Kidney tubule cell (primary cell): ENCODE measurements at regions not wholly inside any gene's neighbourhood (a gene's known extent, or its start where the extent isn't known, plus 50 kb on each side); places are given as distances from the start of the nearest gene placed in this dataset.

Experiments
- DNase-seq: peaks from one replicate; pipeline ENCODE4 v3.0.0-alpha.2; 2018; ENCODE audit warnings: low spot score

DNA sequence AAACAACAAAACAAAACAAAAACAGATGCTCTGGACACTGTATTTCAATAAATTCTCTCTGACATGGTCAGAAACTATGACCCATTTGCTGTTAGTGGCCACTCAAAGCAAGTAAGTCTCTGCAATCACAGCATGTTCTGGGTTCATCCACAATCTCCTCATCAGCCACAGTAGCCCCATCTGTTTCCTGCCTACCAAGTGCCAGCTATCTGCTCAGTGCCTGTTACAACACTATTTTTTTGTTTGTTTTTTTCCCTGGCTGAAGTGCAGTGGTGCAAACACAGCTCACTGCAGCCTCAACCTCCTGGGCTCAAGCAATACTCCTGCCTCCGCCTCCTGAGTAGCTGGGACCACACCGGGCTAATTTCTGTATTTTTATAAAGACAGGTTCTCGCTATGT lies 137.9 kb downstream of the SOX9 start:
- DNase-seq = no peak

DNA sequence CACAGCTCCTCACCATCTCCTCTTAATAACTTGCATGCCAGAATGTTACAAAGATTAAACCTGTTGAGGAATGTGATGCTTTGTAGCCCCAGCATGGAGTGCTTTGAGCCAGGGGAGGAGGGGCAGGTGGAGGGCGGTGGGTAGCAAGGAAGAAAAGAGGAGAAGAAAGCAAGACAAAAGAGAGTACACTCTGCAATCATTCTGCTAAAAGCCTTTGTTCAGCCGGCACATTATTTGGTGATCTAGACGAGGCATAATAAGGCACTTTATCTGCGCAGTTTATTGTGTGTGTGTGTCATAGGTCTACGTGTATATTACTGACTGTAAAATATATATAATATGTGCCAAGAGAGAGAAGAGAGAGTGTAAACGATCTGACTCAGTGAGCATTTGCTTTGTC lies 139.1 kb downstream of the SOX9 start:
- no peak for DNase-seq

DNA sequence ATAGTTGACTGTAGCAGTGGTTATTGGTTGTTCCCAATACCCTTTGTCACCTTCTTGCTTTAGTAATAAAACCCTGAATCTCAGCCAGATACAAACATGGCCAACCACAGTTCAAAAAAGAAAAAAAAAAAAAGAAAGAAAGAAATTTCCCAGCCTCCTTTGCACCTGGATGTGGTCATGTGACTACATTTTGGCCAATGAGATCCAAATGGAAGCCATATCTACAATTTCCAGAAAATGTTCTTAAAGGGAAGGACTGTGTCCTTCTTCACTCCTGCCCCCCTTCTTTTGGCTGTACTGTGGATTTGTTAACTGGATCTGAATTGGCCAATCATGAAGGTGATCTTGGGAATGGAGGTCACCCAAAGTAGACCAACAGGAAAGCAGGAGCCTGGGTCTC lies 141.9 kb downstream of the SOX9 start:
- DNase-seq = no peak

DNA sequence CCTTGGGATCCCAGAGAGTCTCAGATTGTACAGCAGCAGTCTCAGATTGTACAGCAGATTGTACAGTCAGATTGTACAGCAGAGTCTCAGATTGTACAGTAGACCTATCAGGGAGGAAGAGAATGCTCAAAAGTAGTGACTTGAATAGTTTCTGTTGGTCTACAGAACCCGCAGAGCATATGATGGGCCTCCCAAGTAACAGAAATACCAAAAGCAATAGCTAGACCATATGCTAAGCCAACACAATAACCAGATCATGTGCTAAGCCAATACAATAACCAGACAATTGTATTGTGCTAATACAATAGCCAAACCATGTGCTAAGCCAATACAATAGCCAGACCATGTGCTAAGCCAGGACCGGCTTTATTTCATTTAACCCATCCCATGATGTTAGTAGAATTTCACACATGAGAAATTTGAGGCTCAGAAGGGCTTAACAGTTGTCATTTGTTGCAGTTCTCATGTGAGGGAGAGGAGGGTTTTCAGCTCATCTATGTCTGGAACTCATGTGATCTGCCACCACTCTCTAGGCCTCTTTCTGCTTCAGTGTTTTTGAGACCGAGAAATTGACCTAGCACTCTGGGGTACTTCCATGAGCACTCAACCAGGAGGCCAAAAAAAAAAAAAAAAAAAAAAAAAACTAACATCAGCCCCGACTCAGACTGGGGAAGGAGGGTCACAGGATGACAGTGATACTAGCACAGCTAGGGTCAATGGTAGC lies 144.0 kb downstream of the SOX9 start:
- no peak for DNase-seq

DNA sequence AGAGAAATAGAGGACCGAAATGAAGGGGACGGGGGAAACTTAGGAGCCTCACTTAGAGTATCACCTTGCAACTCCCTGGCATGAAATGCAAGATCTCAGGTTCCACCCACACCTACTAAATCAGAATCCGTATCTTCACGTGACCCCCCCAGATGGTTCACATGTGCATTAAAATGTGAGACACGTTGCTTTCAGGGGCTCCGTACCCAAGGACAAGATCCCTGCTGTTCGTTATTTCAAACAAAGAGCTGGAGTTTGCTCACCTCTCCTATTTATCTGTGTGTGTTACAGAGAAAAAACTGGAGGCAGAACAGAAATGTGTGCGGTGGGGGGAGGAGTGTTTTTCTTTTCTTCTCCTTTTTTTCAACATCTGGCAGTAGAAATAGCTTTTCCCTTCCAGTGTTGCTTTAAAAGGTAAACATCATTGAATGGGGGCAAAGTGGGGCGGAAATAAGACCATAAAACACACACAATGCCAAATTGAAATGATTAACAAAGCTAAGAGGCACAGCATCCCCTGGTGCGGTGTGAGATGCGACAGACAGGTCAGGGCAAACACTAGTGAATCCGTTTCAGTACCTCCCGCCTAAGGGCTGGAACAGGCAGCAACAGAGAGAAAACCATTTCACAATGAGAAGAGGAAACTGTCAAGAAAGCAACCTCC lies 145.4 kb downstream of the SOX9 start:
- peak; percentile 13 for DNase-seq

DNA sequence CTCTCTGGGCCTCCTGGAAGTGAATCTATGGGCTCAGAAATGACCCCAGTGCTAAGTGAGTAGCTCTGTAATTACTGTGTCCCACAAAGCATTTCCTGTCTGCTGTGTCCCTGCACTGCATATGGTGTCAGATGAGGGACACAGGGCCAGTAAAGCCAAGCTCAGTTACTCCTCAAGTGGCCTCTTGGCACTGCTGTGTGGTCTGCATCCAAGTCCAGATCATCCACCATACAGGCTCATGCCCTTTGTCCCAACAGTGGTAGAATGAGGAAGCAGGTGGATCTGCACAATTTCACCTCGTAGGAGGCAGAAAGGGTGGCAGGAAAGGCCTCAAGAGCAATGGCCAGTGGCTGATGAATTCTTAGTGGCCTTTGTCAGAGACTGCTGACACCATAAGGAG lies 146.8 kb downstream of the SOX9 start:
- DNase-seq = no peak

DNA sequence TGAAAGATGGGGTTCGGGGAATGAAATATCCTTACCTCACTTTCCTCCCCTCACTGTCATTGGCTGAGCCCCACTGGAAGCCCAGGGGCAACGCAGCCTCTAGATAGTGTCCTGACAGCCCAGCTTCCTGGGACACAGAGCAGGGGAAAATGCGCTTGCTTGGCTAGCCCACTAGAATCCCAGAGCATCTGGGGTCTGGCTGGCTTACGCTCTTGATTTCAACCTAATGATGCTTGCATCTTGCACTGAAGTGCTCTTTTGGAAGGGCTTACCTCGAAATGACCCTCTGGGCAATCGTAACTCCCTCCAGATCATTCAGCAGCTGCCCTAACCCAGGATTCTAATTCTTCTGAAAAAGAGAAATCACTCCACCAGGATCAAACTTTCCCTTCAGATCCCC lies 147.6 kb downstream of the SOX9 start:
- DNase-seq = no peak

DNA sequence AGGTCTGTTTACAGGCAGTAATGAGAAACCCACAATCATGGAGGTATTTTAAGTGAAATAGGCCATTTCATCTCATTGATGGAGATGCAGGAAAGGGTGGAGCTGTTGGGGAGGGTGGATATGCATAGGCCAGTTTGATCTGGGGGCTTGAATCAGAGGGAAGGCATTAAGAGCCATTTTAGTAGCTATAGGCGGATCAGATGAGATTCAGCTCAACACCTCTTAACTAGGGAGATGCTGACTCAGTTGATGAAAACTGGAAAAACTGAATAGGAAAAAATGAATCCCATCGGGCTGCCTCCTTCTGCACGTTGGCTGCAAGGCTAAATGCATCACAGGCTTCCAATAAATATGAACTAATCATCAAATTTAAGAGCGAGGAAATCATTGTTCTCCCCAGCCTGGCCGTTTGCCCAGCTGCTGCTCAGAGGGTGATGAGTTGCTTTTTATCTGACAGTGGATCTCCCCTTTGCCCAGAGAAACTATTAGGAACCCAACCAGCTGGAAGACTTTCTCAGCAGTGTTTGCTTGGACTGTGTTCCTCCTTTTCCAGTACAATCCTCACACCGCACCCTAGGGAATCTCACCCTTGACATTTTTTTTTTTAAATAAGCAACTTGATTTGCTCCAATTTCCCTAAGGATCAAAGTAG lies 149.6 kb downstream of the SOX9 start:
- peak; percentile 23 for DNase-seq

DNA sequence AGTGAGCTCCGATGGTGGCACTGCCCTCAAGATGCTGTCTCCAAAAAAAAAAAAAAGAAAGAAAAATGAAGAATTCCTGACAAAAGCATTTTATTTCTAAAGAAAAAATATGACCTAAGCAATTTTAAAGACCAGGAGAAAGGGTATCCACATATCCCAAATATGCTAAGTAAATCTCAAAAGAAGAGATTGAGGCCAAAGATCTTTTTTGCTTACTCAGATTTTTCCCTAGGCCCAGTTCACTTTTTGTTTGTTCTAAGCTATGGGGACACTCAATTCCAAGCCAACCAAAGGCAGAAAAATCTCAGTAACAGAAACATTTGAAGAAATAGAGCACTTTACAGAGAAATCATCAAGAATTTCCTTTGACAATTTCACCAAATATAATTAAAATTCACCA lies 150.8 kb downstream of the SOX9 start:
- no peak for DNase-seq

DNA sequence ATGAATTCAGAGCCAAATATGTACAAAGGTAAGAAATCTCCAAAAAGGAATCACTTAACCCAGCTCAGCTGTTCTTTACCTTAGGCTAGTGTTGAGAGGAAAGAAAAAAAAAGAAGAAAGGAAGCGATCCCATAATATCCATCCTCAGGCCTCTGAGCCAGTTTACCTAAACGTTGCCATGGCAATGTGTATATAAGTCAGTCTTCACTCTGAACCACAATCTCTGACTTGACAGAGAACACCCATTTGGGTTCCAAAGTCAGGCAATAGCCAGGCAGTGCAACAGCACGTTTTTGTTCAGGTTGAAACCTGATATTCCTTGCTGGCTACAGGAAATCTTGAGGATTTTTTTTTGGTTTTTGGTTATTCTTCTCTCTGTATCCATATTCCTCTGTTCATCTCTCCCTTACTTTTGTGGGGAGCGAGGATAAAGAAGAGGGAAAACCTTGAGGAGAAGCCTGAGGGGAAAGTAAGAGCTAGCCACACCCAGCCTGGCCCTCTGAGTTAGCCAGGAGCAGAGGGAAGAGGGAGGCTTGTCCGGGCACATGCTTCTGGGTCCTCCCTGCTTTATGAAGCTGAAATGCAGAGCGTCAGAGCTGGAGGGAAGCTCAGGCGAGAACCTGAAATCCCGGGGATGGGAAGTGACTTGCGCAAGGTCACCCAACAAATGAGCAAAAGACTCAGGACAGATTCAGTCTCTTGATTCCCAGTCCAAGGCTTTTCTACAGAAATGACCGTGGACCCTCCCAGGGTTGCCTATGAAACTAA lies 152.7 kb downstream of the SOX9 start:
- no peak for DNase-seq

DNA sequence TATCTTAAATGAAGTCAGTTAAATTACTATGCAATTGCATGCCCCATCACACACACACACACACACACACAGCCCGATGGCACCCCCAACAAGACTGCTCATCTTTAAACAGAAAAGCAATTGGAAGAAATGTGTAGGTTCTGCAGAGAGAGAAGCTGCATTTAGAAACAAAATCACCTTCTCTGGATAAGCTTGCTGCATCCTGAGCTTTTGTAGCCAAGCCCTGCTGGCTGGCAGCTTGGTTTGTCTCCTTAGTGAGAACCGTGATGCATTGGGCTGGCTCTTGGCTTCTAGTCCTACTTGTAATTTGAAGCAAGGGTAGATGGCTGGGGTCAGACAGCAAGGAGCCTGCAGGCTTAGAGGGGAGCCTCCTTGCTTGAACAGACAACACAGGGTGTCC lies 153.8 kb downstream of the SOX9 start:
- no peak for DNase-seq

DNA sequence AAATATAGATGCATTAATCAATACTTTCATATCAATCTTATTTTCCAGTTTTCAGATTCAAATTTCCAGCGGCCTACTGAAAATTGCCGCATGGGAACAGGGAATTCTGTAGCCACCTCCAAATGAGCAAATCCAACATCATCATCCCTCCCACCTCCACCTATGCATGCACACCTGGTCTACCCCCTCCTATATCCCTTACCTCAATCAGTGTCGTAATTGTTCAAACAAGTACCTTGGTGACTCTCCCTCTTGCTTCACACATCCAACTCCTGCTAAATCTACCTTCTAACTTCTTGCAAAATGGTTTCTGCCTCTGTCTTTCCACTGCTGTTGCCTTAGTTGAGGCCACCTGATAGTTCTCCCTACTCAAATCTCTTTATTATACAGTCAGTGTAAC lies 160.1 kb downstream of the SOX9 start:
- DNase-seq = no peak

DNA sequence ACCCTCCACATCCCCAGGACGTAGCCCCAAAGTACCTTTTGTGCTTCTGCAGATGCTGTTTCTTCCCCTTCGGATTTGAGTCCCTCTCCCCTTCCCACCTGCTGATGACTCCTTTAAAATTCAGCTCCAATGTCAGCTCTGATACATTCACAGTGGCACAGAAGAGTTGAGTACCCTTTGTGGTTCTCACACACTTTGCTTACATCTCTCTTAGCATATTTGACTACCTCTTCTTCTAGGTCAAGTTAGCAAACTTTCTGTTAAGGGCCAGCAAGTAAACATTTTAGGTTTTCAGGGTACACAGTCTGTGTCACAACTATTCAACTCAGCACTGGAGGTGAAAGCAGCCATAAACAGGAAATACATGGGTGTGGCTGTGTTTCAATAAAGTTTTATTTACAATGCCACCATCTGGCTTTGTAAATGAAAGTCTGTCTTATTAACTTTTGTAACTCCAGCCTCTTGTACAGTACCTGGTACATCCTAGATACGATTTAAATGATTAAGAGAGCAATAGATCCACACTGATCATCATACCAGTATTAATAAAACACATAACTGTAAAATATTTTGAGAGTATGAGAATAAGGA lies 161.7 kb downstream of the SOX9 start:
- no peak for DNase-seq

DNA sequence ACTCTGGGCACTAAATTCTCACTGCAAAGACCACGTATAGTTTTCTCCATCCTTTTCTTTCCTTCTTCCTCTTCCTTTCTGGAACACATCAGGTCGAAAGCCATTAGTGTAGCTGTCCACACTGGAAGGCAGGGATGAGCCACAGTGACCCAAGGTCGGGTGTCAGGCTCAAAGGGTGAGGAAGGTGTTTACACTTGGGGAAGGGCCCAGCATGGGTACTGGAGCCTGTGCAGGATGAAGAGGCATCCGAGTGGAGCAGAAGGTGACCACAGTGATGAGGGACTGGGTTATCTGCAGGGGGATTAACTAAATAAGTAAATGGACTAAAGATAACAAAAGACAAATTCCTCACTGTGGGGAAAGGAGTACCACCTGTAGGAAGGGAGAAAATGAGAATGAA lies 164.0 kb downstream of the SOX9 start:
- DNase-seq = no peak

DNA sequence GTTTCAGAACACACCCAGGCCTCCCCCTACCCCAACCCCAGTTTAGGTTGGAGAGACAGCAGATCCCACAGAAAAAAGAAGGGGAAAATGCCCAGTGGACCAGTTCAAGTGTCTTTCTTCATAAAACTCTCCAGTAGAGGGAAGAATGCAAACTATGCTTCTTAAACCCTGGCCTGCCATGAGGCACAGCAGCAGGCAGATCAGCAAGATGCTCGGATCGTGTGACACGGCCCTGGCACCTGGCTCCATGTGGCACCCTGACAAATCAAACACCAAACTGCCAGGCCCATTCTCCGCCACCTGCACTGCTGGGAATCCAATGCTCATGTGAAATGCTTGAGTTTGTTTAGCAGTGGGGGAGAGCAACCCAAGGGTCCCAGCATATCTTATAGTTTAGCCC lies 166.8 kb downstream of the SOX9 start:
- DNase-seq = no peak

DNA sequence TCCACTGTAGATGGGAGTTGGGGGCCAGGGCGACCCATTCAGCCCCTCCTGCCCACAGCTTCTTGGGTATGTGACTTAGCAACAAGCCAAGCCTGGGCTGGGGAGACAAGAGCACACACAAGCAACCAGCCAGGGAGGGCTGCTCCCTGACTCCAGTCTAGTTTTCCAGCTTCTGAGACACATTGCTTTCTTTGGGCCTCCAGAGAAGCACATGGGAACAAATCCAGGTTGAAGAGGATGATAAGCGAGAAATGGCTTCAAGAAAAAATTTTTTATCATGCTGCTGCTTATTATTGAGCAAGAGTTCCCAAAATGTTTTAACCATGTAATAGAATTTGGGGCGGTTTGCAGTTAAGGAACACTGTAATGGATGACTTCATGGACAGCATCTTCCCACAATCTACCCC lies 173.7 kb downstream of the SOX9 start:
- DNase-seq = no peak

DNA sequence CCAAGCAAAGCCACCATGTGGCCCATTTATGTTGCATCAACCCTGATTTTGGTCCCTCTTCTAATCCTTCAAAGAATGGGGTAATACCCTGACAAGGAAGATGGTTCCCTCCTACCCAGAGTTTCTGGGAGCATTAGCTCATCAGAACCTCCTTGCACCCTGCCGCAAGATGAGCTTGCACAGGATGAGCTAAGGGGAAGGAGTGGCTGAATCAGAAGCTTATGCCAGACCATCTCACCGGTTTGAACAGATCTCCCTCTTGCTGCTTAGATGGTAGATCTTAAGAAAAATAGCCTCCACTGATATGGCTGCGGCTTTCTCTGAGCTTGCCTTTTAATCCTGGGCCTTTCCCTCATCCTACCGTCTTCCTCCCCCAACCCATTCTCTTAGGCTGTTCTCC lies 175.1 kb downstream of the SOX9 start:
- DNase-seq = no peak

DNA sequence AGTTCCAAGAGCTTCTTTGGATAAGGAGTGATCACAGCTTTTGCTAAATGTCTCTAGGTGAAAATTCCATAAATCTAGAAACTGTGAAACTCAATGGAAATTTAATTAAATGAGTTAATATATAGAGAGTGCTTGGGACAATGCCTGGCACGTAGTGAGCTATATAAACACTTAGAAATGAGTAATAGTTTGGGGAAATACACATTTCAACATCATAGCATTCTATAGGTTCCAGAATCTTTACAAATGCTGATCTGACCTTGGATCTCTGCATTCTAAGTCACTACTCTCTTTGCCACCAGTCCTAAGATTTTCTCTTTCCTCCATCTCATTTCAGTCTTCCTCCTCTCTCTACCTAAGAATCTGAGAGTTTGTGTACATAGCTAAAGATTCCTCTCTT lies 175.6 kb downstream of the SOX9 start:
- no peak for DNase-seq

DNA sequence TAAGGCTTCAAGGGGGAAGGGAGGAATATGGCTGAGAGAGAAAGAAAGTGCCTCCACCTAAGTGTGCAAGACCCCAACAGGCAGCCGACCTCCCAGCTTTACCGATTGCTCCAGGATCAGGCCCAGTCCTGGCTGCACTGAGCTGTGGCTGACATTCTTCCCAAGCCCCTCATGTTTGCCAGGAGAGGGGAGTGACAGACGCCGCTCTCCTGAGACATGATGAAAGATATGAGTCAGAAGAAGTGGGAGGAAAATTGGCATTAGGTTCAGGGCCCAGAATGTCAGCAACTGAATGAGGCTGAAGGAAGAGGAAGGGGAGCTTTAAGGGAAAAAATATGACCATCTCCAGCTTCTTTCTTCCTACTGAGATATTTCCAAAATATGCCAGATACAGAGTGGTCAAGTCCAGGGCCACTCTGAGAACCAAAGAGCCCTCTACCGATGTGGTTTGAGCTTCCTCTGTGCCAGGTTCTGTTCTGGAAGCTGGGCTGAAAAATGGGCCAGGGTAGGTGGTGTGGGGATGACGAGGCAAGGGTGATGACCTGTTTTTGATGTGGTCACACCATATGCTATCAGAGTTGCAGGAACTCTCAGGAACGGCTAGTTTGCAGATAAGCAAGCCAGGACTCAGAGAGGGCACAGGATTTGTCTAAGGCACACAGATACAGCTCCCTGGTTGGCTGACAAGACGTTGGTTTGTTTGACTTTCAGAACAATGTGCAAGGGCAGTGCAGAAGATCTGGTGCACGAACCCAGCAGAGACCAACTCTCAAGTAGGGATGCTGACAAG lies 176.7 kb downstream of the SOX9 start:
- peak; percentile 50 for DNase-seq

DNA sequence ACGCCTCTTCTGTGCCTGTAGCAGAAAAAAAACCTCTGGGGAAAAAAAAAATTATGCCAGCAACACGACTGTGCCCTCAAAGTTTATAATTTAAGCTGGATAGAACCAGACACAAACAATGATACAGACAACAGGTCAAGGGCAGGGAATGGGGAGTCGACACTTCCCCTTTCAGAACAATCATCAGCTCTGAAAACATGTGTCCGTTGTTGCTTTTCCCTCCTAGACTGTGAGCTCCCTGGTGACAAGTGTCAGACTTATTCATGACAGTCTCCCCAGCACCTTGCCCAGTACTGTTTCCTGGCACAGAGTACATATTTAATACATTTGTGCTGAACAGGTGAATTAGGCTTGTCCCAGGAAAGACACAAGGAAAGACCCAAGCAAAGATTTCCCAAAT lies 178.3 kb downstream of the SOX9 start:
- DNase-seq = no peak

DNA sequence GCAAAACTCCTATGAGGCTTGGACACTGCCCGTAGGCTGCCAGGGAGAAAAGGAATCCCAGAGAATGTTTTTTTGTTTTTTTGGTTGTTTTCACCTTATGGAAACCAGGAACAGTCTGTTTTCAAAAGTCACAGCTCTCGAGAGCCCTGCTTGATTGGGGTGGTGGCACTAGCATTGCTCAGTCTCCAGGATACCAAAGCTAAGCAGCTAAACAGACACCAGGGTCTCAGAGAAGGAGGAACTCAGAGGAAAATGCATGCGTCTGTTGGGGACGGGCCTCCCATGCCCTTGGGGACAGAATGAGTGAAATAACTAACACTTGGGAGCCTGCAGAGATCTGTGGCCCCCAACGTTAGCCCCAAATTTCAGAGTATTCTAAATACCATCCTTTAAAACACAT lies 178.8 kb downstream of the SOX9 start:
- no peak for DNase-seq

DNA sequence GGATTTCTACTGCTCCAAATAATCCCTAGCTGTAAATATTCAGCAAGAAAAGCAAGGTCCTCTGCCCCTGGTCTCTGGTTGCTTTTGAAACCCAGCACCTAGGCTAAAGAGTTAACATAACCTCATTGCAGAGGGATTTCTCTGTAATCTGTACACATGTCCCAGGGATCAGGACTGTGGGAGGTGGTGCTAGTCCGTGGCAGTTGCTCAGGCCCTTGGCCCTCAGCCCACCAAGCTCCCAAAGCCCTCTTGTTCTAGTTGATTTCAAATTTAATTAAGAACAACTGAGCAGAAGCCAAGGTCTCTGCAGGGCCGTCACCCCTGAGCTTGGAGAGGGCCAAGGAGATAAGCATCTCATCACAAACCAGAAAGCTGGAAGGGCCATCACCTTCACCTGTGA lies 181.1 kb downstream of the SOX9 start:
- no peak for DNase-seq
